GM08714 (cell line): ENCODE measurements at regions not wholly inside any gene's neighbourhood (a gene's known extent, or its start where the extent isn't known, plus 50 kb on each side); places are given as distances from the start of the nearest gene placed in this dataset.

ENCODE experiments used
- H3K4me3 ChIP-seq: fragments of 200-500 bp; sonication (Bioruptor generic); 2 replicates; pipeline ENCODE4 v1.5.1; 2014; ENCODE audit warnings: mild to moderate bottlenecking, low read length, inconsistent platforms
- ZNF274 ChIP-seq: IDR thresholded peaks from 2 replicates; pipeline ENCODE4 v1.6.1; 2012; ENCODE audit warnings: mild to moderate bottlenecking, low read depth, low read length

DNA sequence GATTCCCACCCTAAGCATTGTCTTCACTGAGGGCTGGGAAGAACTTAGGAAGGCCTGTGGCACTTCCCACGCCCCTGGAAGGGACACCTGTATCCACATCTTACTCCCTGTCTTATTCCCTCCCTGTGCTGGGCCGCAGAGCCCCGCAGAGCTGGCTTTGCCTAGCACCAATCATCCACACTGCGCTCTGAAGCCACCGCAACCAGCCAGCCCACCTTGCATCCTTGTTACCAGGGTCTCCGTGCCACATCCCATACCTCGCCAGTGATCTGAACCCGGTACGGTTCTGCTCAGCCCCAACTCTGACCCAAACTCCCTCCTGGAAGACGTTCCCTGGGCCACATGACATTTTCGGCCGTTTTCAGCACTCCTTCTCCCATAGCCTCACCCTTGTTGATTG lies 101.4 kb upstream of the PITRM1 start:
- H3K4me3 ChIP-seq, result no peak overlapping the region
- no peak for TF ChIP-seq ZNF274

GRCh38 chr10:3272300-3272699 lies 99.7 kb upstream of the PITRM1 start:
- no peak overlapping the region for H3K4me3 ChIP-seq
- no peak for TF ChIP-seq ZNF274

DNA sequence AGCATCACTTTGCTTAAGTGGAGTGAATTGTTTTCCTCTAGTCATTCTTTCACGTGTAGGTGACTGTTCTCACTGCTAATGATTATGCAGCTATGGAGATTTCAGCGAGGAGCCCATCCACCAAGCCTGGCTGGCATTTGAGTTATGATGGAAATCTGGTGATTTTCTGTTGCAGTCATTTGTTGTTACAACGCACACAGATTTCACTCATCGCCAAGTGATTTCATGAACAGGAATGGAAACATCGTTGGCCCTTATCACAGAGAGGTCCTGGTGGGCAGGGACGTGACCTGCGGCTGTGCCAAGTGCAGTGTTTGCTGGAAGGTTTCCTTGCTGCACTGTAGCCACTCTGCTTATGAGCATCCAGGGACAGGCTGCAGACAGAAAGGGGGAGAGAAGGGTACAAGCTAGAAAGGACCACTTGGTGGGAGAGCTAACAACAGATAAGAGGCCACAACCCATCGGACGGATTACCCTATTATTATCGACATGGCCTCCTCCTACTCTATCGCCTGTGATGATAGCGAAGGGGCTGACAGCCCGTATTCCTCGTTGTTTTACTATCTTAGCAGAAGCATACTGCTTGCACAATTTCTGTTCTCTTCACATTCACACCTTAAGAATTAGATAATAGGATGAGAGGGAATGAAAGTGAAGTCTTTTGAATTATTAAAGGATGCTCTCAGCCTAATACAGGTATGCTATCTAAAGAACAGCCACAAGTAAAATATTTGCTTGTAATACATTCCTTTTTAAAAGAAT lies 99.0 kb upstream of the PITRM1 start:
- TF ChIP-seq ZNF274, result no peak
- no peak overlapping the region for H3K4me3 ChIP-seq

GRCh38 chr10:3270577-3271316 lies 98.2 kb upstream of the PITRM1 start:
- no peak for TF ChIP-seq ZNF274
- no peak overlapping the region for H3K4me3 ChIP-seq

DNA sequence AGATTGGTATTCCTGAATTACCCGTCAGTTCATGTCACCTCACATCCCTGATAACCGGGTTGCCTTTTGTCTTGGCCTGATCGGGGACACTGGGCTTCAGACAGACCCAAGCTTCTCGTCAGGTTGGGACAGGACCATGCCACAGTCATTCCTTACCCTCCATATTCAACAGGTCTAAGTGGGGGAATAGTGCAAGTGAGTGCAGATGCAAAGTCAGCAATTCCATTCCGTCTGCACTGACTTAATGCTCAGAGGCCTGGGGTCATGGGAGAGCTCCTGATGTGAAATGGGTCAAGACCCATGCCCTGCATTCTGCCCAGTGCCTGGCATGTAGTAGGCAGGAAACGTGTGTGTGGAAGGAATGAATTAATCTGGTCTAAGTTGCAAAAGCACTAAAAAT lies 95.4 kb upstream of the PITRM1 start:
- no peak for TF ChIP-seq ZNF274
- no peak overlapping the region for H3K4me3 ChIP-seq

DNA sequence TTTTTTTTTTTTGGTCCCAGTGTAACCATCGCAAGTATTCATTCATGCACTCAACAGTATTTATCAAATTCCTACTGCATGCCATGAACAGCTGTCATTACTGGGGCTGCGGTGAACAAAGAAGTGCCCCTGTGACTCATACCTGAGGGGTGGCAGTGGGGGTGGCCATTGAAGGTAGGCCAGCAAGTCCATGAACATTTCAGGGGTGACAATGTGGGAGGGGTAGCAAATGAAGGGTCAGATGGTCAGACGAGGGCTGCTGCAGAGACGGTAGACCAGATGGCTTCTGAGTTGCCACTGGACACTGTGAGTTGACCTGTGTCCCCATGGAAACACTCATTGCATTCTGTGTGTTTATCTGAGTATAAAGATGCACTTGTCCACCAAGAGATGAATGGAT lies 92.5 kb upstream of the PITRM1 start:
- H3K4me3 ChIP-seq, result no peak overlapping the region
- TF ChIP-seq ZNF274, result no peak

- no peak overlapping the region for H3K4me3 ChIP-seq
- TF ChIP-seq ZNF274, result no peak
Observed at GRCh38 chr10:3264161-3264761, 91.7 kb upstream of the PITRM1 start.

GRCh38 chr10:3263747-3264146 lies 91.2 kb upstream of the PITRM1 start:
- H3K4me3 ChIP-seq, result no peak overlapping the region
- no peak for TF ChIP-seq ZNF274

GRCh38 chr10:3263082-3263481 lies 90.5 kb upstream of the PITRM1 start:
- TF ChIP-seq ZNF274, result no peak
- no peak overlapping the region for H3K4me3 ChIP-seq

DNA sequence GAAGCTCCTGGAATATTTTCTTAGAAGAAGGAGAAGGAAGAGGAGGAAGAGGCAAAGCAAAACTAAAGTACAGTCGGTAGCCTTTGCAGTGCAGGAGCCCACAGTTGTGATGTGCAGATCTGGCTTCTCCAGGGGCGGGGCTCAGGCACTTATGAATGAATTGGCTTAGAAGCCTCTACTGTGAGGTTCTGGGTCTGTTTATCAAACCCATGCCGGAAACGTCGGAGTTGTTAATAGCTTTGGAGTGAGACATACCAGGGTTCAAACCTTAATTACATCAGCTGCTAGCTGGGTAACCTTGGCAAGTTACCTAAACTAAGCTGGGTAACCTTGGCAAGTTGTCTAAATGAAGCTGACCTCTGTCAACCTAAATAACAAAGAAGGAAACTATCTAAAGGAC lies 89.3 kb upstream of the PITRM1 start:
- no peak overlapping the region for H3K4me3 ChIP-seq
- TF ChIP-seq ZNF274, result no peak

DNA sequence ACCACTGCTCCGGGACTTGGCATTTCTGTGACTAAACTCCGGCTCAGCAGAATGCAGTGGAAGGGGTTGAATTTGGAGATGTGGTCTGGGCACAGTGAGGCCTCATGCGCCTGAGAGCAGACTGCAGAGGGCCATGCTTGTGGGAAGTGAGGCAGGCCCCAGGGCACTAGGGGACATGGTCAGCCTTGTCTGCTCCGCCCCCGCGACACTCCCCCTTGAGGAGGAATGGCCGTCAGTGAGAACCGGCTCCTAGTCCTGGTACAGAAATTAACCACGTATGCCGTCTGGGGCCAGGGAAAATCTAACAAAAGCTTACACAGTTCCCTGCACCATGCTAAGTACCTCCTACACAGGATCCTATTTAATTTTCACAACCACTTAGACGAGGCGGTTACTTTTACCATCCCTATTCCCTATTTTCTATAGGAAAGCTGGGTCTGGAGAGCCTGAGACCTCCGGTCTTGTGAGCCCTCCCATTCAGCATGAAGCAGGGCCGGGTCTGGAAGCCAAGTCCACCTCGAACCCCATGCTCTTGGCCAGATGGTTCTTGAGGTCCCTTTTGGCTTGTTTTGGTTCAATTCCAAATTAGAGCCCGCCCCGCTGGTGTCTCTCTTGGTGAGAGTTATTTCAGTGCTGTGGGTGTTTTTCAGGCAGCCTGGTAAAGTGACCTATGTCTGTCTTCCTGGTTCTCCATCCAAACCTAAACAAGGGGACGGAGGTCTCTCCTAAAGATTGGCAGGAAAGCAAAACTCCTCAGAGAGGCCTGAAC lies 87.7 kb upstream of the PITRM1 start:
- TF ChIP-seq ZNF274, result no peak
- no peak overlapping the region for H3K4me3 ChIP-seq

DNA sequence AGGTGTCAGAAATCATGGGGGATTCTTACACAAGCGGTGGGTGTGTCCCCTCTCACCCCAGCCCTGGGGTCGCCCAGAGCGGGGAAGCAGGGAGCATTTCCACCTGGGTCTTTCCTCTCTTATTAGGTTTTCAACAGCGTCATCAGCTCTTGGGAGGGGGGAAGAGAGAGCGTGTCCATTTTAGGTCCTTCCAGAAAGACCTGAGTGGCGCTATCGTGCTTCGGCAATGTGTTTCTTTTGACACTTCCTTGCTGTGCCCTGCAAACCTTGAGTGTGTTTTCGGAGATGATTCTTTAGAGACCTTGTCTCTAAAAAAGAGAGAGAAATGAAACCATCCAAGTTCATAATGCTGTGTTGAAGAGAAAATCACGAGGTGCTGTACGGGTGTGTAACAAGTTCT lies 86.9 kb upstream of the PITRM1 start:
- TF ChIP-seq ZNF274, result no peak
- H3K4me3 ChIP-seq, result no peak overlapping the region

DNA sequence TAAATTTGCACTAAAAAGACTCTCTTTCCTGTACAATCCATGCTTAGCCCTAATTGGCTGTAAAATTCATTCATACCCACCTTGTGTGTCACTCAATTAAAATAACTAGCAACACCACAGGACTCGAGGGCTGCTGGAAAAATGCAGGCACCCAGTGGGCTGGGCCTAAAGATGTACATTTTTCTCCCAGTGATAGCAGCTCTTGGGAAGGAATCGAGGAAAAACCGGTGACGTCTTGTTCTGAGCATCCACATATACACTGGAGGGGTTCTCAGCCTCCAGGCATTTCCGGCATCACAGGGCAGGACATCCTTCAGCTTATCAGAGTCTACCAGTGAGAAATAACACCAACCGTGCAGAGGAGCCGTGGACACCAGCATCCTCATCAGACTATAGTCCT lies 85.8 kb upstream of the PITRM1 start:
- no peak overlapping the region for H3K4me3 ChIP-seq
- no peak for TF ChIP-seq ZNF274

GRCh38 chr10:3255616-3256015 lies 83.0 kb upstream of the PITRM1 start:
- no peak overlapping the region for H3K4me3 ChIP-seq
- TF ChIP-seq ZNF274, result no peak
